H9 (cell line): ENCODE measurements at regions not wholly inside any gene's neighbourhood (a gene's known extent, or its start where the extent isn't known, plus 50 kb on each side); places are given as distances from the start of the nearest gene placed in this dataset.

Experiments
- DNase-seq: peaks from one replicate; pipeline ENCODE4 v3.0.0-alpha.2; 2017
- H2AFZ ChIP-seq: one replicate; pipeline ENCODE4 v1.6.1; 2013; ENCODE audit warnings: mild to moderate bottlenecking, low read length, control low read depth, moderate library complexity
- H2AK5ac ChIP-seq: 2 replicates; pipeline ENCODE4 v1.6.1; 2013; ENCODE audit warnings: low read length, control low read depth, mixed read lengths; ENCODE audit not compliant: insufficient read length
- H2BK120ac ChIP-seq: one replicate; pipeline ENCODE4 v1.6.1; 2013; ENCODE audit warnings: low read depth, mild to moderate bottlenecking, low read length, control low read depth, inconsistent platforms; ENCODE audit not compliant: poor library complexity, severe bottlenecking
- H2BK12ac ChIP-seq: 2 replicates; pipeline ENCODE4 v1.6.1; 2013; ENCODE audit warnings: low read length, control low read depth, mixed read lengths, low read depth; ENCODE audit not compliant: insufficient read length
- H2BK15ac ChIP-seq: 2 replicates; pipeline ENCODE4 v1.6.1; 2013; ENCODE audit warnings: low read depth, low read length, control low read depth
- H2BK20ac ChIP-seq: one replicate; pipeline ENCODE4 v1.6.1; 2013; ENCODE audit warnings: low read depth, mild to moderate bottlenecking, low read length, control low read depth, inconsistent platforms; ENCODE audit not compliant: poor library complexity, severe bottlenecking
- H2BK5ac ChIP-seq: 2 replicates; pipeline ENCODE4 v1.6.1; 2013; ENCODE audit warnings: low read length, control low read depth, mixed read lengths; ENCODE audit not compliant: insufficient read length
- H3K14ac ChIP-seq: 2 replicates; pipeline ENCODE4 v1.6.1; 2013; ENCODE audit warnings: low read length, control low read depth; ENCODE audit not compliant: insufficient read depth
- H3K18ac ChIP-seq: 2 replicates; pipeline ENCODE4 v1.6.1; 2013; ENCODE audit warnings: low read depth, mild to moderate bottlenecking, mixed read lengths, low read length, control low read depth; ENCODE audit not compliant: insufficient read length
- H3K23ac ChIP-seq: 2 replicates; pipeline ENCODE4 v1.6.1; 2013; ENCODE audit warnings: low read length, control low read depth, mixed read lengths, low read depth; ENCODE audit not compliant: insufficient read length
- H3K23me2 ChIP-seq: 2 replicates; pipeline ENCODE4 v1.6.1; 2013; ENCODE audit warnings: low read depth, mild to moderate bottlenecking, mixed read lengths, low read length, control low read depth; ENCODE audit not compliant: insufficient read length, poor library complexity, severe bottlenecking
- H3K27ac ChIP-seq: 2 replicates; pipeline ENCODE4 v1.5.1; 2013; ENCODE audit warnings: low read length, control low read depth, mixed read lengths, low read depth; ENCODE audit not compliant: insufficient read length
- H3K27me3 ChIP-seq: 2 replicates; pipeline ENCODE4 v1.6.1; 2013; ENCODE audit warnings: low read length, control low read depth, inconsistent platforms; ENCODE audit not compliant: insufficient read depth
- H3K4ac ChIP-seq: 2 replicates; pipeline ENCODE4 v1.6.1; 2013; ENCODE audit warnings: low read depth, mild to moderate bottlenecking, control low read depth, inconsistent platforms, low read length, moderate library complexity
- H3K4me1 ChIP-seq: 2 replicates; pipeline ENCODE4 v1.6.1; 2013; ENCODE audit warnings: low read length, control low read depth, inconsistent platforms; ENCODE audit not compliant: insufficient read depth
- H3K4me2 ChIP-seq: 2 replicates; pipeline ENCODE4 v1.6.1; 2013; ENCODE audit warnings: low read length, control low read depth, mixed read lengths; ENCODE audit not compliant: insufficient read length, insufficient read depth
- H3K56ac ChIP-seq: 2 replicates; pipeline ENCODE4 v1.6.1; 2013; ENCODE audit warnings: low read depth, mild to moderate bottlenecking, mixed read lengths, low read length, control low read depth; ENCODE audit not compliant: insufficient read length
- H3K79me1 ChIP-seq: 2 replicates; pipeline ENCODE4 v1.6.1; 2013; ENCODE audit warnings: low read depth, mild to moderate bottlenecking, moderate library complexity, low read length, control low read depth, inconsistent platforms; ENCODE audit not compliant: insufficient read depth, poor library complexity, severe bottlenecking
- H3K79me2 ChIP-seq: 2 replicates; pipeline ENCODE4 v1.6.1; 2013; ENCODE audit warnings: low read length, control low read depth, inconsistent platforms; ENCODE audit not compliant: insufficient read depth
- H3K9ac ChIP-seq: 2 replicates; pipeline ENCODE4 v1.6.1; 2013; ENCODE audit warnings: low read length, control low read depth, mixed read lengths; ENCODE audit not compliant: insufficient read length; ENCODE audit errors: extremely low read depth
- H3K9me3 ChIP-seq: one replicate; pipeline ENCODE4 v1.6.1; 2013; ENCODE audit warnings: low read depth, low read length, inconsistent platforms; ENCODE audit not compliant: control insufficient read depth
- H3T11ph ChIP-seq: one replicate; pipeline ENCODE4 v1.6.1; 2013; ENCODE audit warnings: mild to moderate bottlenecking, low read length, control low read depth, inconsistent platforms
- H4K20me1 ChIP-seq: one replicate; pipeline ENCODE4 v1.6.1; 2013; ENCODE audit not compliant: control insufficient read depth, insufficient read length, insufficient read depth
- H4K5ac ChIP-seq: 2 replicates; pipeline ENCODE4 v1.6.1; 2013; ENCODE audit warnings: low read depth, mild to moderate bottlenecking, mixed read lengths, low read length, control low read depth; ENCODE audit not compliant: insufficient read length
- H4K8ac ChIP-seq: replicated peaks from 2 replicates; pipeline ENCODE4 v1.6.1; 2013; ENCODE audit warnings: low read length, control low read depth, mixed read lengths, low read depth; ENCODE audit not compliant: insufficient read length
- H4K91ac ChIP-seq: 2 replicates; pipeline ENCODE4 v1.6.1; 2013; ENCODE audit warnings: low read depth, mild to moderate bottlenecking, moderate library complexity, mixed read lengths, low read length, control low read depth; ENCODE audit not compliant: insufficient read length
- H3K27ac Mint-ChIP-seq, 3 experiments: 2 replicates in 2 of 3; 3 replicates in 1 of 3; pipeline ENCODE4 v1.8.0; 2020 to 2021; ENCODE audit warnings: mixed read lengths in 3 of 3, mild to moderate bottlenecking in 1 of 3, moderate library complexity in 1 of 3
- H3K27me3 Mint-ChIP-seq: 2 replicates; pipeline ENCODE4 v1.8.0; 2021; ENCODE audit warnings: low read depth, mild to moderate bottlenecking, moderate library complexity, mixed read lengths
- H3K36me3 Mint-ChIP-seq, 3 experiments: 2 replicates in 2 of 3; 3 replicates in 1 of 3; pipeline ENCODE4 v1.8.0; 2020 to 2021; ENCODE audit warnings: low read depth in 3 of 3, mixed read lengths in 3 of 3; ENCODE audit not compliant: insufficient read depth in 1 of 3
- H3K4me1 Mint-ChIP-seq, 2 experiments: 2 replicates each; pipeline ENCODE4 v1.8.0; 2020; ENCODE audit warnings: mixed read lengths in 2 of 2
- H3K4me3 Mint-ChIP-seq, 2 experiments: 2 replicates in 1 of 2; 3 replicates in 1 of 2; pipeline ENCODE4 v1.8.0; 2020 to 2021; ENCODE audit warnings: mild to moderate bottlenecking in 2 of 2, mixed read lengths in 2 of 2, moderate library complexity in 1 of 2
- H3K9me3 Mint-ChIP-seq, 2 experiments: 2 replicates in 1 of 2; 3 replicates in 1 of 2; pipeline ENCODE4 v1.8.0; 2020; ENCODE audit warnings: mild to moderate bottlenecking in 2 of 2, mixed read lengths in 2 of 2, moderate library complexity in 1 of 2
- WGBS: extraction: QIAGEN DNeasy Blood & Tissue Kit; methylation state at CpG from one replicate; pipeline ENCODE4 v1.1.7; 2013; ENCODE audit warnings: missing lambda C conversion rate, low lambda C conversion rate, mixed read lengths; ENCODE audit not compliant: insufficient read length; ENCODE audit errors: extremely low coverage; 5-methylcytosine and 5-hydroxymethylcytosine counted together
- TF ChIP-seq, protein P1 (sequence below): fragments of 200-600 bp; sonication (generic); conservative IDR thresholded peaks from 3 replicates; pipeline ENCODE4 v1.8.0; 2021; ENCODE audit warnings: antibody characterized with exemption, mild to moderate bottlenecking

DNA sequence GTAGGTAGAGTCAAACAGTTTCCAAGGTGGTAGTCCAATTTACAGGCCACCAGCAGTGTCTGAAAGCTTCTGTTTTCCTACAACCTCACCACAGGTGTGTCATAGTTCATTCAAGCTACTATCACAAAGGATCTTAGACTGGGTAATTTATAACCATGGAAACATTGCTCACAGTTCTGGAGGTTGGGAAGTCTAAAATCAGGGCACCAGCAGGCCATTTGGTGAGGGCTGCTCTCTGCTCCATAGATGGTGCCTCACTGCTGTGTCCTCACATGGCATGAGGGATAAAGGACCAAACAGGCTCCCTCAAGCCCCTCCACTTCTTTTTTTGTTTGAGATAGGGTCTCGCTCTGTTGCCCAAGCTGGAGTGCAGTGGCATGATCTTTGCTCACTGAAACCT is 60.6 kb downstream of the ING1 start:
- Histone ChIP-seq H4K20me1 (no peaks in the 10 kb centered on the region), H3K79me1 (no peaks in the 10 kb centered on the region), H3K9me3 (no peaks in the 10 kb centered on the region), H3K27ac (no peak overlapping the region), H4K5ac (no peak overlapping the region), H3K27me3 (no peaks in the 10 kb centered on the region), H3K4me1 (no peaks in the 10 kb centered on the region), H3K23me2 (peaks cover 3% of the 10 kb centered on the region), H2BK5ac (no peak overlapping the region), H4K8ac (no peak overlapping the region), H2AFZ (no peak overlapping the region), H4K91ac (no peak overlapping the region), H3K14ac (no peak overlapping the region), H3K79me2 (no peaks in the 10 kb centered on the region), H3K4ac (no peak overlapping the region), H3K56ac (no peak overlapping the region), H2AK5ac (no peak overlapping the region), H2BK12ac (no peak overlapping the region), H3T11ph (no peak overlapping the region), H3K4me2 (no peak overlapping the region), H2BK20ac (no peak overlapping the region), H3K9ac (no peak overlapping the region), H2BK120ac (no peak overlapping the region), H3K18ac (no peak overlapping the region), H2BK15ac (no peak overlapping the region), H3K23ac (no peak overlapping the region)
- Mint-ChIP-seq H3K9me3 (no peaks in the 10 kb centered on the region), H3K4me3 (no peak overlapping the region), H3K36me3 (no peaks in the 10 kb centered on the region), H3K27me3 (peaks cover 9% of the 10 kb centered on the region), H3K27ac (no peak overlapping the region), H3K4me1 (peaks cover 0 to 6% of the 10 kb centered on the region in 2 experiments; a peak in 2 of 4 replicates)
- TF ChIP-seq, protein P1, sequence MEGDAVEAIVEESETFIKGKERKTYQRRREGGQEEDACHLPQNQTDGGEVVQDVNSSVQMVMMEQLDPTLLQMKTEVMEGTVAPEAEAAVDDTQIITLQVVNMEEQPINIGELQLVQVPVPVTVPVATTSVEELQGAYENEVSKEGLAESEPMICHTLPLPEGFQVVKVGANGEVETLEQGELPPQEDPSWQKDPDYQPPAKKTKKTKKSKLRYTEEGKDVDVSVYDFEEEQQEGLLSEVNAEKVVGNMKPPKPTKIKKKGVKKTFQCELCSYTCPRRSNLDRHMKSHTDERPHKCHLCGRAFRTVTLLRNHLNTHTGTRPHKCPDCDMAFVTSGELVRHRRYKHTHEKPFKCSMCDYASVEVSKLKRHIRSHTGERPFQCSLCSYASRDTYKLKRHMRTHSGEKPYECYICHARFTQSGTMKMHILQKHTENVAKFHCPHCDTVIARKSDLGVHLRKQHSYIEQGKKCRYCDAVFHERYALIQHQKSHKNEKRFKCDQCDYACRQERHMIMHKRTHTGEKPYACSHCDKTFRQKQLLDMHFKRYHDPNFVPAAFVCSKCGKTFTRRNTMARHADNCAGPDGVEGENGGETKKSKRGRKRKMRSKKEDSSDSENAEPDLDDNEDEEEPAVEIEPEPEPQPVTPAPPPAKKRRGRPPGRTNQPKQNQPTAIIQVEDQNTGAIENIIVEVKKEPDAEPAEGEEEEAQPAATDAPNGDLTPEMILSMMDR: no peak
- WGBS: no CpG with 5 or more reads among the region's 1 CpG
- DNase-seq: no peak
